ENCODE measurements at regions not wholly inside any gene's neighbourhood (a gene's known extent, or its start where the extent isn't known, plus 50 kb on each side); places are given as distances from the start of the nearest gene placed in this dataset.

DNA sequence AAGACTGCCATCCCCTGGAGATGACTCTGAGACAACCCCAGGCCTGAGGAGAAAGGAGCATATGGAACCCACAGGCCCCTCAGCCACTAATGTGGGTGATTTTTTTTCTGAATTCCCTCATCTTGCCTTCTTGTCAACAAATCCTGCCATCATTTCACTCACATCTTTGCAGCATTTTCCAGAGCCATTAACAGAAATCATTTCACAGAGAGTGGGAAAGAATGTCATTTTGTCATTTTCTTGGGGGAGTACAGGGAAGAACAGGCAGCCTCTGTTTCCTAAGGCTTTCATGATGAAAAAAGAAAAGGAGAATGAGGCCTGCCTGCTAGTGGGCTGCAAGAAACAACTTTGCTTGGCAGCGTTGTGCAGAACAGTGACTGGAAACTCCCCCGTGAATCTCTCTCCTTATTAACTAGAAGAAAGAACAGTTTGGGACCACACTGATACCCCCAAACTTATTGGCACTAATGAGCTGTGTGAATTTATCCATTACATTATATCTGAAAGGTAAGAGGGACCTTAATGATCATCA, 1464.6 kb upstream of the CELF4 start:
- Histone ChIP-seq H3K27ac (no peak overlapping the region), H3K27me3 (ENCODE audit: insufficient read depth, low read depth) (no peaks in the 10 kb centered on the region), H3K4me1 (ENCODE audit: low read depth, poor library complexity, severe bottlenecking) (no peaks in the 10 kb centered on the region), H2AFZ (ENCODE audit: low read depth) (no peak overlapping the region), H3K4me2 (no peak overlapping the region), H3K9ac (no peak overlapping the region), H4K20me1 (ENCODE audit: insufficient read depth) (no peaks in the 10 kb centered on the region), H3K36me3 (ENCODE audit: insufficient read depth) (no peaks in the 10 kb centered on the region), H3K79me2 (ENCODE audit: insufficient read depth, low read depth) (no peaks in the 10 kb centered on the region), H3K4me3 (IDR thresholded peaks at IDR 0.05; ENCODE audit: insufficient read depth, low read depth, low read length) (no peak overlapping the region)
- TF ChIP-seq, protein P1, sequence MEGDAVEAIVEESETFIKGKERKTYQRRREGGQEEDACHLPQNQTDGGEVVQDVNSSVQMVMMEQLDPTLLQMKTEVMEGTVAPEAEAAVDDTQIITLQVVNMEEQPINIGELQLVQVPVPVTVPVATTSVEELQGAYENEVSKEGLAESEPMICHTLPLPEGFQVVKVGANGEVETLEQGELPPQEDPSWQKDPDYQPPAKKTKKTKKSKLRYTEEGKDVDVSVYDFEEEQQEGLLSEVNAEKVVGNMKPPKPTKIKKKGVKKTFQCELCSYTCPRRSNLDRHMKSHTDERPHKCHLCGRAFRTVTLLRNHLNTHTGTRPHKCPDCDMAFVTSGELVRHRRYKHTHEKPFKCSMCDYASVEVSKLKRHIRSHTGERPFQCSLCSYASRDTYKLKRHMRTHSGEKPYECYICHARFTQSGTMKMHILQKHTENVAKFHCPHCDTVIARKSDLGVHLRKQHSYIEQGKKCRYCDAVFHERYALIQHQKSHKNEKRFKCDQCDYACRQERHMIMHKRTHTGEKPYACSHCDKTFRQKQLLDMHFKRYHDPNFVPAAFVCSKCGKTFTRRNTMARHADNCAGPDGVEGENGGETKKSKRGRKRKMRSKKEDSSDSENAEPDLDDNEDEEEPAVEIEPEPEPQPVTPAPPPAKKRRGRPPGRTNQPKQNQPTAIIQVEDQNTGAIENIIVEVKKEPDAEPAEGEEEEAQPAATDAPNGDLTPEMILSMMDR (conservative IDR thresholded peaks at IDR 0.05; ENCODE audit: low read depth, low read length), result no peak

DNA sequence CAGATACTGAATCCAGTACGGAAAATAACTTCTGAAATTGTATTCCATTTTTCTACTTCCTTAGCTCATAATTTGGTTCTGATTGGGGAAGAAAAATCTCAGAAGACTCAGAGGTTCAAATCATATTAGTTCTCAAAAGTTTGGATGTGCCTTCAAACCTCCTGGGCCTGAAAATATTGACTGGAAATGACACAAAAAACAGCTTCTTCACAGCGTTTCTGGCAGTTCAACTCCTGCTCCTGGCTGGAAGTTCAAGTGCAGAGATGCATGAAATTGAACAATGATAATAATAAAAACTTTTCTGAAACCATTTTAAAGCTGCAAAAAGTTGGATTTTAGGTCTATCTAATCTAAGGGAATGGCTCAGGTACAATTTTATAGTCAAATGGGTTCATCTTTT, 1459.9 kb upstream of the CELF4 start:
- H3K27me3 ChIP-seq (ENCODE audit: insufficient read depth, low read depth), result no peaks in the 10 kb centered on the region
- TF ChIP-seq, protein P1 (conservative IDR thresholded peaks at IDR 0.05; ENCODE audit: low read depth, low read length), result no peak

DNA sequence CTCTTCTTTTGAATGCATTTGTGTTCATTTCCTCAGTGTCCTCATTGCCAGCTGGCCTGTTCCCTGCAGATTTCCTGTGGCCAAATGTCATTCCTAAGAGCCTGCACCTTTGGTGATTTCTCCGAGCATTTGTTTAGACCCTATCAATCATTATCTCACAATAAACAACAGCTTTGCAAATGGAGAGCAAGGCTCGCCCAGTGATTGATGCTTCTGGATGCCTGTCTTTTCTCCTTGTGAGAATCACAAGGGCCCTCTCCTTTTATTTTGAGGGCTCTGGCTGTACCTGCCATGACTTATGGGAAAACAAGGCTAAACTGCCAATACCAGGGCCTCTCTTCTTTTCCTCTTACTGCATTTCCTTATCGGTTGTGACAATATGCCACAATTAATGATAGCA, 1454.4 kb upstream of the CELF4 start:
- Histone ChIP-seq H3K79me2 (ENCODE audit: insufficient read depth, low read depth) (no peaks in the 10 kb centered on the region), H3K9ac (no peak overlapping the region), H3K36me3 (ENCODE audit: insufficient read depth) (no peaks in the 10 kb centered on the region), H3K27ac (no peak overlapping the region), H3K27me3 (ENCODE audit: insufficient read depth, low read depth) (no peaks in the 10 kb centered on the region), H4K20me1 (ENCODE audit: insufficient read depth) (no peaks in the 10 kb centered on the region), H3K4me1 (ENCODE audit: low read depth, poor library complexity, severe bottlenecking) (no peaks in the 10 kb centered on the region), H2AFZ (ENCODE audit: low read depth) (no peak overlapping the region), H3K4me2 (no peak overlapping the region), H3K4me3 (IDR thresholded peaks at IDR 0.05; ENCODE audit: insufficient read depth, low read depth, low read length) (no peak overlapping the region)
- TF ChIP-seq, protein P1 (conservative IDR thresholded peaks at IDR 0.05; ENCODE audit: low read depth, low read length), result no peak

More for the DNA sequence above, 1459.9 kb upstream of the CELF4 start:
- Histone ChIP-seq H4K20me1 (ENCODE audit: insufficient read depth) (no peaks in the 10 kb centered on the region), H2AFZ (ENCODE audit: low read depth) (no peak overlapping the region), H3K27ac (no peak overlapping the region), H3K9ac (no peak overlapping the region), H3K4me3 (IDR thresholded peaks at IDR 0.05; ENCODE audit: insufficient read depth, low read depth, low read length) (no peak overlapping the region), H3K4me1 (ENCODE audit: low read depth, poor library complexity, severe bottlenecking) (no peaks in the 10 kb centered on the region), H3K79me2 (ENCODE audit: insufficient read depth, low read depth) (no peaks in the 10 kb centered on the region), H3K36me3 (ENCODE audit: insufficient read depth) (no peaks in the 10 kb centered on the region), H3K4me2 (no peak overlapping the region)

DNA sequence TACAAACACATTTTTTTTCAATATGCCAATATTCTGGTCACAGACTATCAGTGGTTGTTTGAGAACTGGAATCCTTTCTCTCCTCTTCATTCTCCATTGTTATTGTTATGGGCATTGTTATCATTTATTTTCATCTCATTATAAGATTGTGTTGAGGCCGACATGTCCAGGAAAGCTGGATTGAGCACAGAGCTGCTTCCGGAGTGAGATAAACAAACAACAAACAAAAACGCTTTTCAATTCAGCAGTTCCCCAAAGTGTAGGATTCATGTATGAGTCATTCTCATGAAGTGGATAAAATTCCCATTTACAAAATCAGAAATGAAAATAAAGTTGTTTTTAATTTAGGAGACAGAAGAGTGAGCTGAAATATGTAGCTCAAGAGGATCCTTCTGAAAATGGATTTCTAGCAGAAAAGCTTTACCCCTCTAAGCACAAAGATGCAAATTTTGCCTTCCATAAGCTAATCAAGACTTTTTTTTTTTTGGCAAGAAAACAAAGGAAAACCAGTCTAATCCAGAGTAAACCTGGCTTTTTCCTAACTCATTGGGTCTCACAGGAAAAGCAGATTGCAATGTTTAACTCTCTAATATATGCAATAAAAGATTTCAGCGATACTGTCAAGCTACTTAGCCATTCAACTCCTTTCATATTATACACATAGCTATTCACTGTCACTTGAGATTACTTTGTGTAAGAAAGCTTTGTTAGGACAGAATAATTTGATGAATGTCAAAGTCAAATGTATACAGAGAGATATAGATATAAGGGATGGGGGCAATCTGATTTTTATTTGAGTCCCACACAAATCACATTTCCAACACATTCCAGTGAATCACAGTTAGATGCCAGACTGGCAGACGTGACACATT, 1441.7 kb upstream of the CELF4 start:
- Histone ChIP-seq H4K20me1 (ENCODE audit: insufficient read depth) (no peaks in the 10 kb centered on the region), H3K4me3 (IDR thresholded peaks at IDR 0.05; ENCODE audit: insufficient read depth, low read depth, low read length) (no peak overlapping the region), H3K27ac (no peak overlapping the region), H3K27me3 (ENCODE audit: insufficient read depth, low read depth) (no peaks in the 10 kb centered on the region), H2AFZ (ENCODE audit: low read depth) (no peak overlapping the region), H3K4me2 (no peak overlapping the region), H3K36me3 (ENCODE audit: insufficient read depth) (no peaks in the 10 kb centered on the region), H3K79me2 (ENCODE audit: insufficient read depth, low read depth) (no peaks in the 10 kb centered on the region), H3K9ac (no peak overlapping the region), H3K4me1 (ENCODE audit: low read depth, poor library complexity, severe bottlenecking) (no peaks in the 10 kb centered on the region)
- TF ChIP-seq, protein P1 (conservative IDR thresholded peaks at IDR 0.05; ENCODE audit: low read depth, low read length), result no peak
